ENCODE measurements at regions not wholly inside any gene's neighbourhood (a gene's known extent, or its start where the extent isn't known, plus 50 kb on each side); places are given as distances from the start of the nearest gene placed in this dataset.

DNA sequence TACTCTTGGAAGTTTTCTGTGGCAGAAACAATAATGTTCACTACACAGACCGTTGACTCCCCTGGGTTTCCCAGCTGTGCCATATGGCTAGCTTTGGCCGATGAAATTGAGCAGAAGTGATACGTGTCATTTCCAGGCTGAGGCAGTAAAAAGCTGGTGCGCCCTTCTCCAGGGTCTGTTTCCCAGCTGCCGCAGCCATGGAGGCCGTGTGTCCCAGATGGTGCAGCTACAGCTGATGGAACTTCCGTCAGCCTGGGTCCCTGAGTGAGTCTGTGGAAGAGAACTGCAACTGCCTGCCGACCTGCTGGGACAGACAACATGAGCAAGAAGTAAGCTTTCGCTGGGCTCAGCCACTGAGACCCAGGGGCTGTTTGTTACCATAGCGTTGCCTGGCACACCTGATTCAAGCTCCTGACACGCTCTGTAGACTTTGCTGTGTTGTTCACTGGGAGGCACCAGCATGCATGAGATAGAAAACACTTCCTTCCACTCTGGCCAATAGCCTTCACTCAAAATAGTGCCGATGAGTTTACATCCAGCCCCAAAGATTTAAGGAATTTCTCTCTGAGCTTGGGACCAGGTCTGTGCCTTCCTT is 116.3 kb upstream of the SLC25A33 start:
- TF ChIP-seq, protein P1, sequence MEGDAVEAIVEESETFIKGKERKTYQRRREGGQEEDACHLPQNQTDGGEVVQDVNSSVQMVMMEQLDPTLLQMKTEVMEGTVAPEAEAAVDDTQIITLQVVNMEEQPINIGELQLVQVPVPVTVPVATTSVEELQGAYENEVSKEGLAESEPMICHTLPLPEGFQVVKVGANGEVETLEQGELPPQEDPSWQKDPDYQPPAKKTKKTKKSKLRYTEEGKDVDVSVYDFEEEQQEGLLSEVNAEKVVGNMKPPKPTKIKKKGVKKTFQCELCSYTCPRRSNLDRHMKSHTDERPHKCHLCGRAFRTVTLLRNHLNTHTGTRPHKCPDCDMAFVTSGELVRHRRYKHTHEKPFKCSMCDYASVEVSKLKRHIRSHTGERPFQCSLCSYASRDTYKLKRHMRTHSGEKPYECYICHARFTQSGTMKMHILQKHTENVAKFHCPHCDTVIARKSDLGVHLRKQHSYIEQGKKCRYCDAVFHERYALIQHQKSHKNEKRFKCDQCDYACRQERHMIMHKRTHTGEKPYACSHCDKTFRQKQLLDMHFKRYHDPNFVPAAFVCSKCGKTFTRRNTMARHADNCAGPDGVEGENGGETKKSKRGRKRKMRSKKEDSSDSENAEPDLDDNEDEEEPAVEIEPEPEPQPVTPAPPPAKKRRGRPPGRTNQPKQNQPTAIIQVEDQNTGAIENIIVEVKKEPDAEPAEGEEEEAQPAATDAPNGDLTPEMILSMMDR (conservative IDR thresholded peaks at IDR 0.05; ENCODE audit: low read length), result no peak
- no peak for TF ChIP-seq EZH2phosphoT487 (IDR thresholded peaks at IDR 0.05; ENCODE audit: borderline replicate concordance)
